Activated B cell treated with CpG ODN at 0.5 μM for 24 hours (primary cell): ENCODE measurements at regions not wholly inside any gene's neighbourhood (a gene's known extent, or its start where the extent isn't known, plus 50 kb on each side); places are given as distances from the start of the nearest gene placed in this dataset.

Source experiments
- ATAC-seq: fragments of 200-7000 bp; cut with Tn5 transposase; one replicate; pipeline ENCODE4 v1.10.0; 2021; ENCODE audit warnings: low read depth, mild to moderate bottlenecking, moderate library complexity
- CTCF ChIA-PET: fragments of 350-600 bp; sonication (Branson Sonifier 250); formaldehyde crosslinking; loops from one replicate; lab custom pipeline; 2021; ENCODE audit warnings: antibody characterized with exemption; lab: Charles Lee
- POLR2A ChIA-PET: fragments of 350-600 bp; sonication (Branson Sonifier 250); formaldehyde crosslinking; loops from one replicate; lab custom pipeline; 2021; ENCODE audit warnings: antibody characterized with exemption; lab: Charles Lee
- DNase-seq: peaks from one replicate; pipeline ENCODE4 v3.0.0; 2022
- H3K27ac Mint-ChIP-seq: one replicate; pipeline ENCODE4 v1.8.0; 2020; ENCODE audit warnings: mixed read lengths
- H3K27me3 Mint-ChIP-seq: one replicate; pipeline ENCODE4 v1.8.0; 2021; ENCODE audit warnings: mixed read lengths
- H3K36me3 Mint-ChIP-seq: one replicate; pipeline ENCODE4 v1.8.0; 2021; ENCODE audit warnings: low read depth, mixed read lengths
- H3K4me1 Mint-ChIP-seq: one replicate; pipeline ENCODE4 v1.8.0; 2021; ENCODE audit warnings: mixed read lengths
- H3K4me3 Mint-ChIP-seq: one replicate; pipeline ENCODE4 v1.8.0; 2020; ENCODE audit warnings: mild to moderate bottlenecking, mixed read lengths
- H3K9me3 Mint-ChIP-seq: one replicate; pipeline ENCODE4 v1.8.0; 2020; ENCODE audit warnings: mixed read lengths
- intact Hi-C: fragments of 100-400 bp; cut with micrococcal nuclease; formaldehyde crosslinking; loops from one replicate; pipeline ENCODE4 v1.15.1; 2024
- TF ChIP-seq, protein P1 (sequence below): fragments of 200-600 bp; IDR thresholded peaks from one replicate; pipeline ENCODE4 v1.8.0; 2022; ENCODE audit warnings: antibody characterized with exemption, mild to moderate bottlenecking

GRCh38 chr6:99151634-99152346 is 197.7 kb downstream of the FAXC start:
- ChIA-PET CTCF (no interaction called here), POLR2A (no interaction called here)

DNA sequence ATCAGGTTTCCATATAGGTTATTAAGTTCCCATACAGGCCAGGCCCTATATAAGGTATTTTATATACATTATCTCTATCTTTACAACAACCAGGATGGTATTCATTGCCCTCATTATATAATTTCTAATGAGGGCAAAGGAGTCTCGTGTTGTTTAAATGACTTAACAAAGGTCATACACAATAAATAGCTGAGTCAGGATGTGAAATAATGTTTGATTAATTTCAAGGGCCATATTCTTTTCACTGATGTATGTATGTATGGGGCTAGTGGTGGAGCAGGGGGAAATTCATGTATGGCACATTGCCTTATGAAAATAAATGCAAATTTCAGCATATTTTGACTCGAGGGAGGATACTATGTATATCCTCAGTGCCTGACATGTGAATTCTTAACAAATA is 200.7 kb downstream of the FAXC start:
- ATAC-seq: no peak
- intact Hi-C loops: no loop called here
- CTCF ChIA-PET: no interaction called here
- Mint-ChIP-seq H3K4me1 (no peaks in the 10 kb centered on the region), H3K9me3 (no peaks in the 10 kb centered on the region), H3K4me3 (no peak overlapping the region), H3K27me3 (peaks cover 7% of the 10 kb centered on the region), H3K27ac (no peak overlapping the region), H3K36me3 (no peaks in the 10 kb centered on the region)
- POLR2A ChIA-PET: no interaction called here
- DNase-seq: no peak
- TF ChIP-seq, protein P1, sequence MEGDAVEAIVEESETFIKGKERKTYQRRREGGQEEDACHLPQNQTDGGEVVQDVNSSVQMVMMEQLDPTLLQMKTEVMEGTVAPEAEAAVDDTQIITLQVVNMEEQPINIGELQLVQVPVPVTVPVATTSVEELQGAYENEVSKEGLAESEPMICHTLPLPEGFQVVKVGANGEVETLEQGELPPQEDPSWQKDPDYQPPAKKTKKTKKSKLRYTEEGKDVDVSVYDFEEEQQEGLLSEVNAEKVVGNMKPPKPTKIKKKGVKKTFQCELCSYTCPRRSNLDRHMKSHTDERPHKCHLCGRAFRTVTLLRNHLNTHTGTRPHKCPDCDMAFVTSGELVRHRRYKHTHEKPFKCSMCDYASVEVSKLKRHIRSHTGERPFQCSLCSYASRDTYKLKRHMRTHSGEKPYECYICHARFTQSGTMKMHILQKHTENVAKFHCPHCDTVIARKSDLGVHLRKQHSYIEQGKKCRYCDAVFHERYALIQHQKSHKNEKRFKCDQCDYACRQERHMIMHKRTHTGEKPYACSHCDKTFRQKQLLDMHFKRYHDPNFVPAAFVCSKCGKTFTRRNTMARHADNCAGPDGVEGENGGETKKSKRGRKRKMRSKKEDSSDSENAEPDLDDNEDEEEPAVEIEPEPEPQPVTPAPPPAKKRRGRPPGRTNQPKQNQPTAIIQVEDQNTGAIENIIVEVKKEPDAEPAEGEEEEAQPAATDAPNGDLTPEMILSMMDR: no peak

More at GRCh38 chr6:99151634-99152346, 197.7 kb downstream of the FAXC start:
- no peaks in the 10 kb centered on the region for H3K4me1 Mint-ChIP-seq
- H3K27ac Mint-ChIP-seq: no peak overlapping the region
- H3K27me3 Mint-ChIP-seq: peaks cover 5% of the 10 kb centered on the region
- intact Hi-C loops: no loop called here
- TF ChIP-seq, protein P1: no peak
- no peaks in the 10 kb centered on the region for H3K36me3 Mint-ChIP-seq
- H3K9me3 Mint-ChIP-seq: no peaks in the 10 kb centered on the region
- H3K4me3 Mint-ChIP-seq: no peak overlapping the region
- ATAC-seq (no peak), DNase-seq (no peak)

GRCh38 chr6:99148111-99148510 is 200.4 kb upstream of the FBXL4 start:
- H3K36me3 Mint-ChIP-seq: no peaks in the 10 kb centered on the region
- no peaks in the 10 kb centered on the region for H3K4me1 Mint-ChIP-seq
- H3K4me3 Mint-ChIP-seq: no peak overlapping the region
- ChIA-PET CTCF (no interaction called here), POLR2A (no interaction called here)
- intact Hi-C loops: no loop called here
- peaks cover 7% of the 10 kb centered on the region for H3K27me3 Mint-ChIP-seq
- no peak overlapping the region for H3K27ac Mint-ChIP-seq
- DNase-seq: no peak
- H3K9me3 Mint-ChIP-seq: no peaks in the 10 kb centered on the region
- no peak for ATAC-seq
- TF ChIP-seq, protein P1: no peak

DNA sequence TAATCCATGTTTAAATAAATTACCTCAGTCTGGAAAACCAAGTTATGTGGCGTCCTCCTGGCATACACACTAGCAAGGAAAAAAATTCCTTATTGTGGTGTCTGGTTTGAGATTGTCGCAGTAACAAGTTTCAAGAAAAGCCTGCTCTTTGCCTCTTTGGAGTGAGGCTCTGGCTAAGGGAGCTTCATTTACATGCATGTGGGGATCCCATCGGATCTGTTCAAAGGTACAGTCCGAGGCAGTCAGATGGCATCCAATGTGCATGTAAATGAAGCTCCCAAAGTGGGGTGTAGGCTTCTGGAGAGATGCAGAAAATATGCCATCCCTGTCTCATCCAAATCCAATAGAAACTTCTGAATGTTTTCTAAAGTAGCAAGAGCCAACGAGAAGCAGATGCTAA is 199.5 kb upstream of the FBXL4 start:
- ChIA-PET POLR2A (no interaction called here), CTCF (no interaction called here)
- H3K4me1 Mint-ChIP-seq: no peaks in the 10 kb centered on the region
- H3K36me3 Mint-ChIP-seq: no peaks in the 10 kb centered on the region
- no peak overlapping the region for H3K4me3 Mint-ChIP-seq
- intact Hi-C loops: no loop called here
- ATAC-seq: no peak
- no peak overlapping the region for H3K27ac Mint-ChIP-seq
- peaks cover 6% of the 10 kb centered on the region for H3K27me3 Mint-ChIP-seq
- TF ChIP-seq, protein P1: no peak
- no peak for DNase-seq
- no peaks in the 10 kb centered on the region for H3K9me3 Mint-ChIP-seq

DNA sequence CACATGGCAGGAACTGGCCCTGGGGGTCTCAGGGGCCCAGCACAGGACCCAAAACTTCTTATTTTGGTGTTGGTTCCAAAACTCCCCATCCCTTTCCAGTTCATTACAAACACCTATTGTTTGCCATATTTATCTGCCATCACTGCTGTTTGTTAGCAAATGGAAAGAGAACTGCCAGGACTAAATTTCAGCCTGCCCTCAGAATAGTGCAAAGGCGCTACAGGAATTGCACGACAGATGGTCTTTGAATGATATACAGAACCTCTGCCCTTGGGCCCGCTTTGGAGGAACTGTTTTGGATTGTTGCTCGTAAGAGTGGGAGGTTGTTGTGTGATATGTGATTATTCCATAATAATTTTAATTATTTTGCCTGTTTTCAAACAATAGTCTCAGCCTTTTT is 199.0 kb upstream of the FBXL4 start:
- DNase-seq (no peak), ATAC-seq (no peak)
- Mint-ChIP-seq H3K4me1 (no peaks in the 10 kb centered on the region), H3K27ac (no peak overlapping the region), H3K9me3 (no peaks in the 10 kb centered on the region), H3K36me3 (no peaks in the 10 kb centered on the region), H3K27me3 (peaks cover 4% of the 10 kb centered on the region), H3K4me3 (no peak overlapping the region)
- ChIA-PET POLR2A (no interaction called here), CTCF (no interaction called here)
- intact Hi-C loops: no loop called here
- TF ChIP-seq, protein P1: no peak
